Ramos (cell line): ENCODE measurements at regions not wholly inside any gene's neighbourhood (a gene's known extent, or its start where the extent isn't known, plus 50 kb on each side); places are given as distances from the start of the nearest gene placed in this dataset.

Experiments
- in situ Hi-C: fragments of 300-500 bp; cut with MboI; formaldehyde crosslinking; loops from one replicate; pipeline ENCODE4 v1.14.3; 2022; ENCODE audit warnings: low sequenced_read_pairs; ENCODE audit not compliant: unreplicated experiment

GRCh38 chr18:1968801-1969498, 602.4 kb downstream of the METTL4 start:
- in situ Hi-C loops: no loop called here

- in situ Hi-C loops: no loop called here
Observed at GRCh38 chr18:1976484-1976883, 594.8 kb downstream of the METTL4 start.

DNA sequence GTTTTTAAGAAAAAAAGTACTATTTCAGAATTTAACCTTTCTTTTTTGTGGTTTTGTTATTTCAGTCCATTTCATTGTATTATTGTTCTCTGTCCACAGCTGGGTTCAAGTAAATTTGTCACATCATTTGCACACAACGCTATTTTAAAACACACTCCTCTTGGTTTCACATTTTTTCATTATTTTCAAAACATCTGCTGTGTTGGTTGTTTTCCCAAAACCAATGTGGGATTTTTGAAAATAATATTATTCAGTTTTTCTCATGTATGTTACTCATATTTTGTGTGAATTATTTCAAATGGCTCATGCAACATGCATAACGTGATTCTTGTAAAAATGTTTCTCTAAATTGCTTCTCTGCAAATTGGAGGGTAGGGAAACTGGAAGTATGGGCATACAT, 589.2 kb downstream of the METTL4 start:
- in situ Hi-C loops: no loop called here

GRCh38 chr18:1983746-1984515, 587.4 kb downstream of the METTL4 start:
- in situ Hi-C loops: no loop called here

DNA sequence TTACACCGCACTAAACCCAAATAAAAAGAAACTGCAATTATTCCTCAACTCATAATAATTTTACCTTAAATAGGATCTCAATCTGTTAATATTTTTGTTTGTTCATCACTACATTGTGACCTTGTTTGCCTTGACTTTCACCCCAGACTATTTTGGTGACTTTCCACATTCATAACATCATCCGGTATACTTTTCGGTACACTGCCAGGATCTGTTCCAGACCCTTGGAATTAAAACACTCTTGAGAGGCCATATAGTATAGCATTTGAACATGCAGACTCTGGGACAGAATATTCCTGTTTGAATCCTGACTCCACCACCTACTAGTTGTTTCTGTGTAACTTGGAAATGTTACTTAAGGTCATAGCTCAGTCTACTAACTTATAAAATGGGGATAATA, 577.4 kb downstream of the METTL4 start:
- in situ Hi-C loops: no loop called here

GRCh38 chr18:1994471-1994870, 576.8 kb downstream of the METTL4 start:
- in situ Hi-C loops: no loop called here

GRCh38 chr18:1995041-1995612, 576.2 kb downstream of the METTL4 start:
- in situ Hi-C loops: no loop called here

DNA sequence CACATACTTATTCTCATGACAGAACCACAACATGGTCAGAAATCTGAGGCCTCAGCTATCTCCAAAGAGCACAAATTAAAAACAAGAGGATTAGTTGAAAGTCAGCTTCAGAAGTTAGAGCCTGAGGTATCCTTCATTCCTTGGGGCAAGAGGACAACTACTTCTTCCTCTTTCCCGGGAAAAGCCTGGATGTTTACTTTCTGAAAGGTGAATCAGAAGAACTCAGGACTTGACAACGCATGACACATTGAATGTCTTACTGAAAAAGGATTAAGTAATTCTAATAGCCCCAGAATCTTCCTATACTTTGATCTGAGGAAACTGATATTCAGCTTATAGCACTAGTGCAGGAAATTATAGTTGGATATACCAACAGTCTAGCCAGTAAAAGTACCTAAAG, 573.2 kb downstream of the METTL4 start:
- in situ Hi-C loops: no loop called here

GRCh38 chr18:1999387-1999786, 571.9 kb downstream of the METTL4 start:
- in situ Hi-C loops: no loop called here

GRCh38 chr18:2002151-2002550, 569.2 kb downstream of the METTL4 start:
- in situ Hi-C loops: no loop called here

DNA sequence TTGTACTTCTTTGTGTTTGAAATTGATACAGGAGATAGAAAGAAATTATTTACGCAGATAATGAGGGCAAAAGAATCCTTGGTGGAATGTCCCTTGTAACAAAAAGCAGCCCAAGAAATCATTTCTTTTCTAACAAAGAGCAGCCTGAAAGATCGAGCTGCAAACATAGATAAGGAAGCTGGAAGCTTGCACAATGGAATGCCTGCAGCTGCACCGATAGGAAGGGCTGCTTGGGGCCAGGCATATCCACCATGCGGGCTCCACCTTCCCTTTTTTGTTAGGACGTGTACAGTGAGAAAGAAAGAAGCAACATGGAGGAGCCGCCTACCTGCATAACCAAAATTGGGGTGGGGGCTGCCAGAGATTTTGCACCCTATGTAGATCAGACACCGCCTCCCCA, 568.7 kb downstream of the METTL4 start:
- in situ Hi-C loops: no loop called here

DNA sequence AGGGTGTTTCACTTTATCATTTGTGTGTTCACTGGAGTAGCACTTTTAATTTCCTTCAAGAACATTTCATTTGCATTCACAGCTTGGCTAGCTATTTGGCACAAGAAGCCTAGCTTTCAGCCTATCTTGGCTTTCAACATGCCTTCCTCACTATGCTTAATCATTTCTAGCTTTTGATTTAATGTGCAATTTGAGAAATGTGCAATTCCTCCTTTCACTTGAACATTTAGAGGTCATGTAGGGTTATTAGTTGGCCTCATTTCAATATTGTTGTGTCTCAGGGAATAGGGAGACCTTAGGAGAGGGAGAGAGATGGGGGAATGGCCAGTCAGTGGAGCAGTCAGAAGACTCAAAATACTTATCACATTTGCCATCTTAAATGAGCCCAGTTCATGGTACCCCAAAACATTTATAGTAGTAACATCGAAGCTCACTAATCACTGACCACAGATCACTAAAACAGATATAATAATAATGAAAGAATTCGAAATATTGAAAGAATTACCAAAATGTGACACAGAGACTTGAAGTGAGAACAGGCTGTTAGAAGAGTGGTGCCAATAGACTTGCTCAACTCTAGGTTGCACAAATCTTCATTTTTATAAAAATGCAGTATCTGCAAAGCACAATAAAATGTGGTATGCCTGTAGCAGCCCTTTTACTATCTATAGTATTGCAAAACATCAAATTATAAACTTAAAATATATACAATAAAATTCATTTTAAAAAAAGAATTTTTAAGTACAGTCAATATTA, 561.2 kb downstream of the METTL4 start:
- in situ Hi-C loops: no loop called here

DNA sequence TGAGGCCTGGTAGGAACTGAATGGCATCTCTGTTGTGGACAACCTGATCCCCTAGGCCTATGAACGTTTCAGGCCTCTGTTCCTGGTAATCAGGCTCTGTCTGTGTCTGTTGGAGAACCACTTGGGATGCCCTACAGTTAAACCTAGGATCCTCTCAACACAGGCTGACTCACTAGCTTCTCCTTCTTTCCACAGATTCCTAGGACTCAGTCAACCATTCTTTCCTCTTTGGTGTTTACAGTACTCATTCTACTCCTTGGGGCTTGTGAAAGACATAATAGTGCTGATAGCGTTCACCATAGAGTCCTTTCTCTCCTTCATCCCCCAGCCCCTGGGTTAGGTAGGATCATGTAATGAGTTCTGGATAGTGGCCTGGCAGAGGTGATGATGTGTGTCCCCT, 544.3 kb downstream of the METTL4 start:
- in situ Hi-C loops: no loop called here

DNA sequence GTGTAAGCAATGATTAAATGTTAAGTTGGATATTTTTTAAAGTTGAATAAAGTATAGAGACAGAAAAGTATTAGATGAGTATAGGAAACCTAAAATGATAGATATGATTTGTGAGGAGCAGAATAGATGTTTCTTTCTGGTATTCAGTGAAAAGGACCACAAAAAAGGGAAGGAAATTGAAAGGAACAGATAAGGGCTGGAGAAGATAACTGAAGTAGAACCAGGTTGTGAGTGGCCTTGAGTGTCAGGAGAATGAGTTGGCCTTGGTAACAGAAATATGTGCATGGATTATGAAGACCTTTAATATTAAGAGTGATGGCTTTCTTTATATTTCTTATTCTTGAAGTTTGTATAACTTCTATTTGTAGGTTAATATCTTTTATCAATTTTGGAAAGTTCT, 543.5 kb downstream of the METTL4 start:
- in situ Hi-C loops: no loop called here

DNA sequence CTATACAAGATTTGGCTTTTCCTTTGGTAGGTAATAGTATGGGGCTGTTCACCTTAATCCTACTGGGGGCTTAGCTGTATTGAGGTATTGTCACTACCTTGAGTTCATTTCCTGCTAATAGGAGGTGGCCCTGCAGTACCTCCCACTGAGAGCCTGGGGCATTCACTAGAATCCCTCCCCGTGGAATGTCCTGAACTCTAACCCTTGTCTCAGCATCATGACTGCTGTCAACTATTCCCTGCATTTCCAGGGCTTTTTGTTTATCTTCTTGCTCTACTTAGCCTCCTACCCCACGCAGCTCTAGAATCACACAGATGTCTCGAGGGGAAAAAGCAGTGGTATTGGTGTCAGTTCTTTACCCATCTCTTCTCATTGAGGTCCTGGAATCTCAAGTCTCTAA, 542.3 kb downstream of the METTL4 start:
- in situ Hi-C loops: no loop called here

GRCh38 chr18:2030647-2031046, 540.7 kb downstream of the METTL4 start:
- in situ Hi-C loops: no loop called here

DNA sequence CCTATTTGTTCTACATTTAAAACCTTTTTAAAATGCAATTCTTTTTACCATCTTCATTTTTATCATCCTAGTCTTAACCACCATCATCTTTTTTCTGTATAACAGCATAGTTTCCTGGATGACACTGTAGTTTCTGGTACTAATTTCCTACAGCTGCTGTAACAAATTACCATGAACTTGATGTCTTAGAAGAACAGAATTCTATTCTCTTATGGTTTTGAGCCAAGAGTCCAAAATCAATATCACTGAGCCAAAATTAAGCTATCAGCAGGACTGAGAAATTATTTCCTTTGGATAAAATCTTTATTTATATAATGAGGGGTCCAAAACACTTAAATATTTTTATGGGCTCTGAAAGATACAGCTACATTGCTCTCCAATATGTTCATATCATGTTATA, 539.3 kb downstream of the METTL4 start:
- in situ Hi-C loops: no loop called here

DNA sequence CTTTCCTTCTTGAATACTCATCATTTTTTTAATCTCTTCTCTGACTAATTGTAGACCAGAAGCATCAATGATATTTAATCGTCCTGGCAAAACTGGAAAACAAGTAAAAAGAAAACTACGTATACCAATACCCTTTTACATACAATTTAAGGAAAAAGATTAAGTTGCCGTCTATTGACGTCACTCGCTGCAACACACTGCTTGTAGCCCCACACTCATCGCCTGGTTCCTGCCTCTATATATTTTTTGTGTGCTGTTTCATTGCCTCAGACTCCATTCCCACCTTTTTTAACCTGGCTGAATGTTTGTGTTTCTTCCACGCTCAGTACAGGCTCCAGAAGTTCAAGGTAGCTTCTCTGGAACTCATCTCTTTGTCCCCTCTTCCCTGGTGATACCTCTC, 536.2 kb downstream of the METTL4 start:
- in situ Hi-C loops: no loop called here

GRCh38 chr18:2036086-2036485, 535.2 kb downstream of the METTL4 start:
- in situ Hi-C loops: no loop called here

DNA sequence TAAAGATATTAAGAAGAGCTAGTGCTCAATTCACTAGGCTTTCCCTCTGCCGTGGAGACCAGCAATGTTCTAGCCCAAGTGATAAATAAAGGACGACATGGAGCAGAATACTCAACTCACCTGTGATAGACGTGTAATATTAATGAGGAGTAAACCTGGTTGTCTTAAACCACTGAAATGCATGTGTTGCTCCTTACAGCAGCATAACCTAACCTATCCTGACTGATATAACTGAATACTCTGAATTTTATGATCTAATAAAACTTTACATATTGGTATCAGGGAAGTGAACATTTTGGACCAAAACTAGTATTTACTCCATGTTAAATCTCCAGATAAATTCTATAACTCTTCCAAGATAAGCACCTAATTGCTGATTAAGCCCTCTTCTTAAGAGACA, 531.0 kb downstream of the METTL4 start:
- in situ Hi-C loops: no loop called here

GRCh38 chr18:2049986-2050385, 521.3 kb downstream of the METTL4 start:
- in situ Hi-C loops: no loop called here
